ENCODE measurements at regions not wholly inside any gene's neighbourhood (a gene's known extent, or its start where the extent isn't known, plus 50 kb on each side); places are given as distances from the start of the nearest gene placed in this dataset.

DNA sequence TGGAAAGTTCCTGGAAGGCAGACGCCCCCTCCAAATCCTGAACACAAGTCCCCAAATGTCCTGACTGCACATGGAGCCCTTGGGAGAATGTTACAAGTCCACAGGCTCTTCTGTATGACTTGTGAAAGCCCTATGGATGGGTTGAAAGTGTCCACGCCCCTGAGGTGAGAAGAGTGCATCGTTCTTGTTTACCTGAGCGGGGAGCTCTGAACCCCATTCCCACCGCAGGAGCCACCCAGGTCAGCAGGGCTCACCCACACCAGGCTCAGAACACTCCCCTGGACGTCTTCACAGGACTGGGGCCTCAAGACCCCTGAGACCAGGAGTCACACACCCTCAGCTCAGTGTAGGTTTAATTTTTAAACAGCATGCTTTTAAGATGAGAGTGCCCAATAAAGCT, 84.2 kb upstream of the TMEM18 start:
- Histone ChIP-seq H3K4me1 (ENCODE audit: control insufficient read depth, insufficient read depth, low read length) (peaks cover 8% of the 10 kb centered on the region), H3K27me3 (ENCODE audit: control insufficient read depth, insufficient read depth, low read length) (no peaks in the 10 kb centered on the region), H3K36me3 (ENCODE audit: control insufficient read depth, insufficient read depth, low read length) (no peaks in the 10 kb centered on the region), H3K27ac (ENCODE audit: low read depth, low read length) (no peak overlapping the region), H3K4me3 (ENCODE audit: low read depth, low read length) (no peak overlapping the region), H3K9me3 (ENCODE audit: control insufficient read depth, insufficient read depth, low read depth, low read length) (0 out of 2 replicates have a peak, but pooled peaks cover 3% of the 10 kb centered on the region), H3K9ac (ENCODE audit: low read length) (no peak overlapping the region)

DNA sequence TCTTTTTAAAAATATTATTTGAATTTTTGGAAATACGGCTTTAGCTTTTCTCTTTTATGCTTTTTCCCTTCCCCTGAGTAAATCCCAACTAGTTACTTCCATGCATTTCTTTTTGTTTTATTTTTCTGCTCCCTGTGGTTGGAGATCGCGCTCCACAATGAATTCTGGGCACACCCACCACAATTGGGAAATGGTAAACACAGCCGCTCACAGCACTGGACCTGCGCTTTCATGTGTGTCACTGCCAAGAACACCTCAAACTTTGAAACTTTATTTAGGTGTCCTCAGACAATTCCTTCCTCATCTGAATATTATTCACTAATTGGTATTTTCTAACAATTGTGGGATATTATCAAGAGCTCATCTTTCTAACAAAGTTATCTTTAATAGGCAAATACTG, 82.8 kb upstream of the TMEM18 start:
- H3K27ac ChIP-seq (ENCODE audit: low read depth, low read length) = no peak overlapping the region
- no peak overlapping the region for H3K4me3 ChIP-seq (ENCODE audit: low read depth, low read length)
- H3K27me3 ChIP-seq (ENCODE audit: control insufficient read depth, insufficient read depth, low read length) = no peaks in the 10 kb centered on the region

GRCh38 chr2:758073-758820, 81.0 kb upstream of the TMEM18 start:
- H3K4me3 ChIP-seq (ENCODE audit: low read depth, low read length) = no peak overlapping the region
- no peak overlapping the region for H3K27ac ChIP-seq (ENCODE audit: low read depth, low read length)
- H3K36me3 ChIP-seq (ENCODE audit: control insufficient read depth, insufficient read depth, low read length) = no peaks in the 10 kb centered on the region

More for the DNA sequence above, 82.8 kb upstream of the TMEM18 start:
- H3K36me3 ChIP-seq (ENCODE audit: control insufficient read depth, insufficient read depth, low read length) = no peaks in the 10 kb centered on the region
- H3K4me1 ChIP-seq (ENCODE audit: control insufficient read depth, insufficient read depth, low read length) = peaks cover 8% of the 10 kb centered on the region
- H3K9me3 ChIP-seq (ENCODE audit: control insufficient read depth, insufficient read depth, low read depth, low read length) = 0 out of 2 replicates have a peak, but pooled peaks cover 3% of the 10 kb centered on the region
- H3K9ac ChIP-seq (ENCODE audit: low read length) = no peak overlapping the region

GRCh38 chr2:753123-753522, 75.9 kb upstream of the TMEM18 start:
- Histone ChIP-seq H3K9ac (ENCODE audit: low read length) (no peak overlapping the region), H3K36me3 (ENCODE audit: control insufficient read depth, insufficient read depth, low read length) (no peaks in the 10 kb centered on the region), H3K27ac (ENCODE audit: low read depth, low read length) (no peak overlapping the region), H3K9me3 (ENCODE audit: control insufficient read depth, insufficient read depth, low read depth, low read length) (0 out of 2 replicates have a peak, but pooled peaks cover 3% of the 10 kb centered on the region), H3K4me1 (ENCODE audit: control insufficient read depth, insufficient read depth, low read length) (no peaks in the 10 kb centered on the region), H3K27me3 (ENCODE audit: control insufficient read depth, insufficient read depth, low read length) (no peaks in the 10 kb centered on the region), H3K4me3 (ENCODE audit: low read depth, low read length) (no peak overlapping the region)

More at GRCh38 chr2:758073-758820, 81.0 kb upstream of the TMEM18 start:
- Histone ChIP-seq H3K4me1 (ENCODE audit: control insufficient read depth, insufficient read depth, low read length) (peaks cover 8% of the 10 kb centered on the region), H3K27me3 (ENCODE audit: control insufficient read depth, insufficient read depth, low read length) (no peaks in the 10 kb centered on the region), H3K9me3 (ENCODE audit: control insufficient read depth, insufficient read depth, low read depth, low read length) (0 out of 2 replicates have a peak, but pooled peaks cover 3% of the 10 kb centered on the region), H3K9ac (ENCODE audit: low read length) (no peak overlapping the region)

DNA sequence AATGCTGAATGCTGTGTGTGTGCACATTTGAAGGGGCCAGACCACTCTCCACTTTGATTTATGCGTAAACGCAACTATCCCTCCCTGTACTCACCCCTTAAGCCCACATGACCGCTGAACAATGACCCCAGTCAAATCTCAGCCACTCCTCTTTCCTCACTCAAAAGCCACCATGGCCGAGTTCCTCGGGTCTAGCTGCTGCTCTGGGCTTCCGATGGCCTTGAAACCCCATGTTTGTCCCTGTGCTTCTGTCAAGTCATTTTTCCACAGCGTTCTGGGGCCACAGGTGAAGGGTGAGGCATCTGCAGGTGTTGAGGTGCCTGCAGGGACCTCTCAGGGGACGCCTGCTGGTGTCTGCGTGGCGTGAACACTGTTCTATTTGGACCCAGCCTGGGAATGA, 74.3 kb upstream of the TMEM18 start:
- H3K27ac ChIP-seq (ENCODE audit: low read depth, low read length) = no peak overlapping the region
- H3K27me3 ChIP-seq (ENCODE audit: control insufficient read depth, insufficient read depth, low read length) = no peaks in the 10 kb centered on the region
- no peak overlapping the region for H3K9ac ChIP-seq (ENCODE audit: low read length)
- H3K4me1 ChIP-seq (ENCODE audit: control insufficient read depth, insufficient read depth, low read length) = no peaks in the 10 kb centered on the region
- peaks cover 5% of the 10 kb centered on the region for H3K36me3 ChIP-seq (ENCODE audit: control insufficient read depth, insufficient read depth, low read length)
- H3K9me3 ChIP-seq (ENCODE audit: control insufficient read depth, insufficient read depth, low read depth, low read length) = no peaks in the 10 kb centered on the region
- no peak overlapping the region for H3K4me3 ChIP-seq (ENCODE audit: low read depth, low read length)

DNA sequence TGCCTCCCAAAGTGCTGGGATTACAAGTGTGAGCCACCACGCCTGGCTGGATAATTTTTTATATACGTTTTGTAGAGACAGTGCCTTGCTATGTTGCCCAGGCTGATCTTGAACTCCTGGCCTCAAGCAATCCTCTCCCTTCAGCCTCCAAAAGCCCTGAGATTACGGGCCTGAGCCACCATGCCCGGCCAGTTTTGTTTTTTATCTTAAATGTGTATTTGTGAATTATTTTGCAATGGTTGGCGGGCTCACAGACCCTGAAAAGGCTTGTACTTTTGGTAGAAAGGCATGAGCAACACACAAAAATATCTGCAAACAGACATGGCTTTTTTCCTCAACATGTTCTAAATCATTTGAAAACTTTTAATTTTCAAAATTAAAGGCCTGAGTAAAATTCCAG, 73.4 kb upstream of the TMEM18 start:
- Histone ChIP-seq H3K4me3 (ENCODE audit: low read depth, low read length) (no peak overlapping the region), H3K27me3 (ENCODE audit: control insufficient read depth, insufficient read depth, low read length) (no peaks in the 10 kb centered on the region), H3K9me3 (ENCODE audit: control insufficient read depth, insufficient read depth, low read depth, low read length) (no peaks in the 10 kb centered on the region), H3K27ac (ENCODE audit: low read depth, low read length) (no peak overlapping the region), H3K9ac (ENCODE audit: low read length) (no peak overlapping the region), H3K4me1 (ENCODE audit: control insufficient read depth, insufficient read depth, low read length) (no peaks in the 10 kb centered on the region), H3K36me3 (ENCODE audit: control insufficient read depth, insufficient read depth, low read length) (peaks cover 5% of the 10 kb centered on the region)

- H3K27me3 ChIP-seq (ENCODE audit: control insufficient read depth, insufficient read depth, low read length) = no peaks in the 10 kb centered on the region
- peaks cover 5% of the 10 kb centered on the region for H3K36me3 ChIP-seq (ENCODE audit: control insufficient read depth, insufficient read depth, low read length)
- H3K4me1 ChIP-seq (ENCODE audit: control insufficient read depth, insufficient read depth, low read length) = no peaks in the 10 kb centered on the region
- H3K27ac ChIP-seq (ENCODE audit: low read depth, low read length) = no peak overlapping the region
- no peak overlapping the region for H3K4me3 ChIP-seq (ENCODE audit: low read depth, low read length)
- H3K9ac ChIP-seq (ENCODE audit: low read length) = no peak overlapping the region
- no peaks in the 10 kb centered on the region for H3K9me3 ChIP-seq (ENCODE audit: control insufficient read depth, insufficient read depth, low read depth, low read length)
Observed at GRCh38 chr2:747762-748351, 70.7 kb upstream of the TMEM18 start.

DNA sequence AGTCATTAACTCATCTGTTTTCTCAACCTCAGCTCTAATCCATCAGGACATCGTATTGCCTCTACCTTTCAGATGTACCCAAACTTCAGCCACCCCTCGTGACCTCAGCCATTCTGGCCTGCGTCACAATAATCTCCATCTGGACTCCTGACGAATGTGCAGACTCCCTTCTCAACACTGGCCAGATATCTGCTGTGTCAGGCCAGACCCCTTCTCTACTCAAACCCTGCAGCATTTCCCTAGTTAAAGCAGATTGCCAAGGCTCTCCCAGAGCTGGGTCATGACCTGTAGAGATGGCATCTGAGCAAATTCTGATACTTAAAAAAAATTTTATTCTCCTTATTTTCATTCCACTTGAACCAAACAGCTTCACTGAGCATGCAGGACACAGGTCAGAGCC, 69.5 kb upstream of the TMEM18 start:
- no peak overlapping the region for H3K4me3 ChIP-seq (ENCODE audit: low read depth, low read length)
- H3K27ac ChIP-seq (ENCODE audit: low read depth, low read length) = no peak overlapping the region
- no peak overlapping the region for H3K9ac ChIP-seq (ENCODE audit: low read length)
- peaks cover 5% of the 10 kb centered on the region for H3K4me1 ChIP-seq (ENCODE audit: control insufficient read depth, insufficient read depth, low read length)
- peaks cover 5% of the 10 kb centered on the region for H3K36me3 ChIP-seq (ENCODE audit: control insufficient read depth, insufficient read depth, low read length)
- H3K27me3 ChIP-seq (ENCODE audit: control insufficient read depth, insufficient read depth, low read length) = no peaks in the 10 kb centered on the region
- no peaks in the 10 kb centered on the region for H3K9me3 ChIP-seq (ENCODE audit: control insufficient read depth, insufficient read depth, low read depth, low read length)

DNA sequence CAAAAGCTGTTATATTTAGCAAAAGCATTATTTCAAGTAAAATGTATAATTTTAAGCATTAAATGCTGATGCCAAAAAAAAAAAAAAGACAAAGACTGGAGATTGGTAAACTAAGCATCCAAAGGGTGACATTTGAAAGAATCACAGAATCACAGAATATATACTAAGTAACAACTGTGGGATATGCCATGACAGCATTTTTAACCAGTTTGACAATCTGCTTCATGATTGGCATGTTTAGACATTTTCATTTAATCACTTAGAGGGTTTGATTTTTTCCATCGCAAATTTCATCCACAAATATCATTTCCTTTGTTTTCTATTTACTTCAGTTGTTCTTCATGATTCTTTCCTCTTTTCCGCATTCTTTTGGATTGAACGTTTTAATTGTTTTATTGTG, 66.9 kb upstream of the TMEM18 start:
- Histone ChIP-seq H3K9ac (ENCODE audit: low read length) (no peak overlapping the region), H3K4me1 (ENCODE audit: control insufficient read depth, insufficient read depth, low read length) (peaks cover 13% of the 10 kb centered on the region)

DNA sequence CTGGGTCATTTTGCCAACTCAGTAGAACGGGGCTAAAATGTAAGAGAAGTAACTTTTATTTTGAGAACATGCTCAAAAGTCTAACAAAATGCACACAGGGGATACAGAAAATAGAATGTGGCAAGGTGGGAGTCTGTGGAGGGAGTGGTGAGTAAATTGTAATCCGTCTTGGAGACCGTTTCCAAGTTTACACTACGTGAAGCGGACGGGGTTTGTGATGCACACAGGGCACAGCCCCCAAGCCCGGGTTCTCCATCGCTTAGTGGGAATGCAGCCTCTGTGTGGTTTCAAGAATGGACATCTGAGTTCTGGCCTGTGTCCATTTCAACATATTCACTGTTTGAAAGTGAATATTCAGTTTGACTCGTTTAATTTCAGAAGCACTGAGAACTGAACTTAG, 65.0 kb upstream of the TMEM18 start:
- Histone ChIP-seq H3K4me3 (ENCODE audit: low read depth, low read length) (no peak overlapping the region), H3K27me3 (ENCODE audit: control insufficient read depth, insufficient read depth, low read length) (no peaks in the 10 kb centered on the region), H3K36me3 (ENCODE audit: control insufficient read depth, insufficient read depth, low read length) (no peaks in the 10 kb centered on the region), H3K9ac (ENCODE audit: low read length) (no peak overlapping the region), H3K4me1 (ENCODE audit: control insufficient read depth, insufficient read depth, low read length) (peaks cover 14% of the 10 kb centered on the region), H3K9me3 (ENCODE audit: control insufficient read depth, insufficient read depth, low read depth, low read length) (no peaks in the 10 kb centered on the region), H3K27ac (ENCODE audit: low read depth, low read length) (no peak overlapping the region)

More for the DNA sequence above, 66.9 kb upstream of the TMEM18 start:
- Histone ChIP-seq H3K9me3 (ENCODE audit: control insufficient read depth, insufficient read depth, low read depth, low read length) (no peaks in the 10 kb centered on the region), H3K36me3 (ENCODE audit: control insufficient read depth, insufficient read depth, low read length) (peaks cover 5% of the 10 kb centered on the region), H3K27me3 (ENCODE audit: control insufficient read depth, insufficient read depth, low read length) (no peaks in the 10 kb centered on the region), H3K27ac (ENCODE audit: low read depth, low read length) (no peak overlapping the region), H3K4me3 (ENCODE audit: low read depth, low read length) (no peak overlapping the region)

GRCh38 chr2:741195-741496, 63.9 kb upstream of the TMEM18 start:
- Histone ChIP-seq H3K4me3 (ENCODE audit: low read depth, low read length) (peak overlapping the region; percentile 74), H3K9me3 (ENCODE audit: control insufficient read depth, insufficient read depth, low read depth, low read length) (no peaks in the 10 kb centered on the region), H3K36me3 (ENCODE audit: control insufficient read depth, insufficient read depth, low read length) (no peaks in the 10 kb centered on the region), H3K9ac (ENCODE audit: low read length) (no peak overlapping the region), H3K27me3 (ENCODE audit: control insufficient read depth, insufficient read depth, low read length) (no peaks in the 10 kb centered on the region), H3K27ac (ENCODE audit: low read depth, low read length) (no peak overlapping the region), H3K4me1 (ENCODE audit: control insufficient read depth, insufficient read depth, low read length) (peaks cover 14% of the 10 kb centered on the region)

All from HUES6 (cell line).